HCT116 (cell line): ENCODE measurements at regions not wholly inside any gene's neighbourhood (a gene's known extent, or its start where the extent isn't known, plus 50 kb on each side); places are given as distances from the start of the nearest gene placed in this dataset.

ENCODE experiments used
- ATAC-seq: fragments of 200-7000 bp; cut with Tn5 transposase; 2 replicates; pipeline ENCODE4 v1.9.1; 2020; ENCODE audit warnings: mild to moderate bottlenecking, moderate library complexity
- BruUV-seq: library from RNA; stranded (reverse); fragments of 400-500 nt; replicated peaks from 2 replicates; lab custom pipeline; 2021; lab: Mats Ljungman, UMichigan
- CTCF ChIA-PET: fragments of 300-600 bp; sonication (Branson Sonifier 250); formaldehyde crosslinking; loops from one replicate; lab custom pipeline; 2021; ENCODE audit warnings: antibody characterized with exemption; lab: Charles Lee
- POLR2A ChIA-PET: fragments of 300-600, 350-600 bp; sonication (Branson Sonifier 250); formaldehyde crosslinking; loops from one replicate; lab custom pipeline; 2021; ENCODE audit warnings: antibody characterized with exemption; lab: Charles Lee
- RAD21 ChIA-PET, 2 experiments: fragments of 300-600 bp; sonication (Branson Sonifier 250); formaldehyde crosslinking; loops; one replicate each; lab custom pipeline; 2023; ENCODE audit warnings: low total read pairs in 2 of 2; ENCODE audit not compliant: uncharacterized antibody in 2 of 2, unreplicated experiment in 2 of 2, low non-redundant PET in 1 of 2; lab: Charles Lee
- DNase-seq: peaks from one replicate; pipeline ENCODE4 v3.0.0-alpha.2; 2010; ENCODE audit warnings: low read depth, low spot score
- H2AFZ ChIP-seq: fragments of 200-600 bp; shearing (Covaris generic), sonication (generic); 2 replicates; pipeline ENCODE4 v1.6.1; 2017; ENCODE audit warnings: low read depth, mixed run types, mixed read lengths, antibody characterized with exemption, low read length; ENCODE audit not compliant: poor library complexity, severe bottlenecking
- H3K27ac ChIP-seq: 2 replicates; pipeline ENCODE4 v1.5.1; 2012; ENCODE audit warnings: low read depth, low read length
- H3K27me3 ChIP-seq: fragments of 200-600 bp; sonication (generic); 2 replicates; pipeline ENCODE4 v1.6.1; 2016; ENCODE audit warnings: mixed run types, low read length, mixed read lengths; ENCODE audit not compliant: insufficient read depth
- H3K36me3 ChIP-seq, 2 experiments: fragments of 200-500 bp in 1 of 2; fragments of 200-600 bp in 1 of 2; sonication (Bioruptor generic) in 1 of 2; sonication (generic) in 1 of 2; 2 replicates each; pipeline versions ENCODE4 v1.5.1 to v1.6.1; 2014 to 2016; ENCODE audit warnings: low read length in 2 of 2, inconsistent platforms in 1 of 2, mixed read lengths in 1 of 2, mixed run types in 1 of 2; ENCODE audit not compliant: insufficient read depth in 2 of 2, control insufficient read depth in 1 of 2
- H3K4me1 ChIP-seq, 2 experiments: fragments of 200-600 bp in 1 of 2; sonication (generic) in 1 of 2; 2 replicates each; pipeline versions ENCODE4 v1.5.1 to v1.6.1; 2012 to 2017; ENCODE audit warnings: low read length in 2 of 2, inconsistent platforms in 1 of 2, mild to moderate bottlenecking in 1 of 2, mixed read lengths in 1 of 2, mixed run types in 1 of 2, moderate library complexity in 1 of 2; ENCODE audit not compliant: insufficient read depth in 2 of 2, control insufficient read depth in 1 of 2
- H3K4me2 ChIP-seq: fragments of 200-600 bp; sonication (generic); 2 replicates; pipeline ENCODE4 v1.6.1; 2017; ENCODE audit warnings: mixed run types, low read length, mixed read lengths
- H3K4me3 ChIP-seq, 2 experiments: fragments of 200-600 bp in 1 of 2; sonication (generic) in 1 of 2; replicated peaks in 1 of 2; 2 replicates each; pipeline ENCODE4 v1.5.1; 2011 to 2016; ENCODE audit warnings: low read length in 2 of 2, control low read depth in 1 of 2, low read depth in 1 of 2, mild to moderate bottlenecking in 1 of 2, mixed read lengths in 1 of 2, mixed run types in 1 of 2
- H3K79me2 ChIP-seq: fragments of 200-600 bp; sonication (generic); 2 replicates; pipeline ENCODE4 v1.6.1; 2017; ENCODE audit warnings: mild to moderate bottlenecking, mixed run types, low read length, moderate library complexity, mixed read lengths; ENCODE audit not compliant: insufficient read depth
- H3K9ac ChIP-seq: fragments of 200-600 bp; sonication (generic); 2 replicates; pipeline ENCODE4 v1.6.1; 2016; ENCODE audit warnings: low read length, mixed read lengths
- H3K9me2 ChIP-seq: fragments of 200-600 bp; sonication (generic), shearing (Covaris generic); 2 replicates; pipeline ENCODE4 v1.6.1; 2017; ENCODE audit warnings: mixed run types, mild to moderate bottlenecking, moderate library complexity; ENCODE audit not compliant: insufficient read depth
- H3K9me3 ChIP-seq, 2 experiments: fragments of 200-500 bp in 1 of 2; fragments of 200-600 bp in 1 of 2; sonication (Bioruptor generic) in 1 of 2; sonication (generic) in 1 of 2; 2 replicates each; pipeline ENCODE4 v1.6.1; 2014 to 2017; ENCODE audit warnings: low read length in 2 of 2, mixed read lengths in 2 of 2, inconsistent platforms in 1 of 2, low read depth in 1 of 2, mild to moderate bottlenecking in 1 of 2, mixed run types in 1 of 2, moderate library complexity in 1 of 2; ENCODE audit not compliant: control insufficient read depth in 1 of 2, insufficient read depth in 1 of 2
- H4K20me1 ChIP-seq: fragments of 200-600 bp; sonication (generic), shearing (Covaris generic); 2 replicates; pipeline ENCODE4 v1.6.1; 2017; ENCODE audit warnings: mixed run types, mild to moderate bottlenecking, moderate library complexity; ENCODE audit not compliant: insufficient read depth
- RAD21 ChIP-seq: IDR thresholded peaks from 2 replicates; pipeline ENCODE4 v1.6.1; 2012; ENCODE audit warnings: low read depth, mild to moderate bottlenecking
- intact Hi-C: fragments of 100-400 bp; cut with micrococcal nuclease; formaldehyde crosslinking; loops from 2 replicates; pipeline ENCODE4 v1.10.0; 2022
- TF ChIP-seq, protein P1 (sequence below): IDR thresholded peaks from 2 replicates; pipeline ENCODE4 v1.6.1; 2012
- TF ChIP-seq, protein P2 (sequence below), 3 experiments: fragments of 200-600 bp in 1 of 3; sonication (generic) in 1 of 3; IDR thresholded peaks in 2 of 3; conservative IDR thresholded peaks in 1 of 3; 2 replicates each; pipeline ENCODE4 v1.5.1; 2012 to 2017; ENCODE audit warnings: low read depth in 2 of 3, low read length in 2 of 3, antibody characterized with exemption in 1 of 3, borderline replicate concordance in 1 of 3, control low read depth in 1 of 3, mild to moderate bottlenecking in 1 of 3, mixed read lengths in 1 of 3, mixed run types in 1 of 3, moderate library complexity in 1 of 3; ENCODE audit not compliant: insufficient read depth in 1 of 3

GRCh38 chr3:135503760-135504686, 461.5 kb upstream of the PPP2R3A start:
- Histone ChIP-seq H3K36me3 (no peaks in the 10 kb centered on the region), H3K27me3 (peaks cover 46% of the 10 kb centered on the region), H3K4me1 (no peaks in the 10 kb centered on the region), H3K79me2 (no peaks in the 10 kb centered on the region), H4K20me1 (no peaks in the 10 kb centered on the region), H3K27ac (no peak overlapping the region), H3K9ac (no peak overlapping the region), H3K9me2 (no peaks in the 10 kb centered on the region), H3K4me2 (no peak overlapping the region), H2AFZ (no peak overlapping the region), H3K4me3 (no peak overlapping the region), H3K9me3 (no peaks in the 10 kb centered on the region)
- ChIA-PET POLR2A (no interaction called here), RAD21 (interaction anchor here (1.1 to 1.4 kb wide), 2 partner anchors 709 kb away, joined by 5 to 8 read pairs; partner anchors contain the start of gene EPHB1 (in 2 of the 2)), CTCF (interaction anchor here (1.0 to 2.6 kb wide), 4 partner anchors 16 to 749 kb away, joined by 3 to 20 read pairs (median 5); partner anchors contain the start of gene EPHB1)
- ATAC-seq: peak; percentile 100
- intact Hi-C loops: loop anchor here (1.0 to 5.0 kb wide), 2 partner anchors 709 to 902 kb away; partner anchors contain the start of gene EPHB1
- no TSS peak for BruUV-seq
- DNase-seq: peak; percentile 28
- TF ChIP-seq, protein P1, sequence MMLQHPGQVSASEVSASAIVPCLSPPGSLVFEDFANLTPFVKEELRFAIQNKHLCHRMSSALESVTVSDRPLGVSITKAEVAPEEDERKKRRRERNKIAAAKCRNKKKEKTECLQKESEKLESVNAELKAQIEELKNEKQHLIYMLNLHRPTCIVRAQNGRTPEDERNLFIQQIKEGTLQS: no peak
- TF ChIP-seq, protein P2, sequence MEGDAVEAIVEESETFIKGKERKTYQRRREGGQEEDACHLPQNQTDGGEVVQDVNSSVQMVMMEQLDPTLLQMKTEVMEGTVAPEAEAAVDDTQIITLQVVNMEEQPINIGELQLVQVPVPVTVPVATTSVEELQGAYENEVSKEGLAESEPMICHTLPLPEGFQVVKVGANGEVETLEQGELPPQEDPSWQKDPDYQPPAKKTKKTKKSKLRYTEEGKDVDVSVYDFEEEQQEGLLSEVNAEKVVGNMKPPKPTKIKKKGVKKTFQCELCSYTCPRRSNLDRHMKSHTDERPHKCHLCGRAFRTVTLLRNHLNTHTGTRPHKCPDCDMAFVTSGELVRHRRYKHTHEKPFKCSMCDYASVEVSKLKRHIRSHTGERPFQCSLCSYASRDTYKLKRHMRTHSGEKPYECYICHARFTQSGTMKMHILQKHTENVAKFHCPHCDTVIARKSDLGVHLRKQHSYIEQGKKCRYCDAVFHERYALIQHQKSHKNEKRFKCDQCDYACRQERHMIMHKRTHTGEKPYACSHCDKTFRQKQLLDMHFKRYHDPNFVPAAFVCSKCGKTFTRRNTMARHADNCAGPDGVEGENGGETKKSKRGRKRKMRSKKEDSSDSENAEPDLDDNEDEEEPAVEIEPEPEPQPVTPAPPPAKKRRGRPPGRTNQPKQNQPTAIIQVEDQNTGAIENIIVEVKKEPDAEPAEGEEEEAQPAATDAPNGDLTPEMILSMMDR (IDR thresholded peaks at IDR 0.05 in 2 of 3, conservative IDR thresholded peaks at IDR 0.05 in 1 of 3; ENCODE audit: borderline replicate concordance in 1 of 3, insufficient read depth in 1 of 3, low read depth in 2 of 3, low read length in 2 of 3): peak; percentile 54 to 85 (median 82); a peak in 5 of 6 replicates
- peak; percentile 84 for TF ChIP-seq RAD21
